22Rv1 (cell line): ENCODE measurements at regions not wholly inside any gene's neighbourhood (a gene's known extent, or its start where the extent isn't known, plus 50 kb on each side); places are given as distances from the start of the nearest gene placed in this dataset.

Source experiments
- H3K27ac ChIP-seq: fragments of 450-650 bp; 2 replicates; pipeline ENCODE4 v1.5.1; 2017
- ZFX ChIP-seq: fragments of 450-650 bp; IDR thresholded peaks from 2 replicates; pipeline ENCODE4 v1.6.1; 2017; ENCODE audit warnings: antibody characterized with exemption, borderline replicate concordance
- TF ChIP-seq, protein P1 (sequence below): fragments of 450-650 bp; IDR thresholded peaks from 2 replicates; pipeline ENCODE4 v1.5.1; 2017; ENCODE audit warnings: mild to moderate bottlenecking

DNA sequence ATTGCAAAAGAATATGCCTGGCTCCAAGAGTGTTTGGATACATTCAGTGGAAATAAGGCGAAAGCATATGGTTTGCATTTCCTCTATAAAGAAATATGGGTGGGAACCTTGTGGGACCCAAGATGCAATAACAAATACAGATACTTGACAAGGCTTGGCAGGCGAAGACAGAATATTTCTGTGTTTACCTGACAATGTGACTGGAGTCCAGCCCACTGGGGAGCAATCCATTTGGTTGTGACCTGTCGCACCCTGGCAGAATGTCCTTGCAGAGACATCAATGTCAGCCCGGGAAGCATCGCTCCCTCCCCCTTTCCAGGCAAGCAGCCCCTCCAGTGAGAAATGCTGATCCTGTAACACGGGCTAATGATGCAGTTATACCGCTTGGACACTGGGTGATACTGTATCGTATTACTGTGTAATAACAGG, 296.6 kb downstream of the MAF start:
- TF ChIP-seq ZFX: no peak
- TF ChIP-seq, protein P1, sequence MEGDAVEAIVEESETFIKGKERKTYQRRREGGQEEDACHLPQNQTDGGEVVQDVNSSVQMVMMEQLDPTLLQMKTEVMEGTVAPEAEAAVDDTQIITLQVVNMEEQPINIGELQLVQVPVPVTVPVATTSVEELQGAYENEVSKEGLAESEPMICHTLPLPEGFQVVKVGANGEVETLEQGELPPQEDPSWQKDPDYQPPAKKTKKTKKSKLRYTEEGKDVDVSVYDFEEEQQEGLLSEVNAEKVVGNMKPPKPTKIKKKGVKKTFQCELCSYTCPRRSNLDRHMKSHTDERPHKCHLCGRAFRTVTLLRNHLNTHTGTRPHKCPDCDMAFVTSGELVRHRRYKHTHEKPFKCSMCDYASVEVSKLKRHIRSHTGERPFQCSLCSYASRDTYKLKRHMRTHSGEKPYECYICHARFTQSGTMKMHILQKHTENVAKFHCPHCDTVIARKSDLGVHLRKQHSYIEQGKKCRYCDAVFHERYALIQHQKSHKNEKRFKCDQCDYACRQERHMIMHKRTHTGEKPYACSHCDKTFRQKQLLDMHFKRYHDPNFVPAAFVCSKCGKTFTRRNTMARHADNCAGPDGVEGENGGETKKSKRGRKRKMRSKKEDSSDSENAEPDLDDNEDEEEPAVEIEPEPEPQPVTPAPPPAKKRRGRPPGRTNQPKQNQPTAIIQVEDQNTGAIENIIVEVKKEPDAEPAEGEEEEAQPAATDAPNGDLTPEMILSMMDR: no peak

DNA sequence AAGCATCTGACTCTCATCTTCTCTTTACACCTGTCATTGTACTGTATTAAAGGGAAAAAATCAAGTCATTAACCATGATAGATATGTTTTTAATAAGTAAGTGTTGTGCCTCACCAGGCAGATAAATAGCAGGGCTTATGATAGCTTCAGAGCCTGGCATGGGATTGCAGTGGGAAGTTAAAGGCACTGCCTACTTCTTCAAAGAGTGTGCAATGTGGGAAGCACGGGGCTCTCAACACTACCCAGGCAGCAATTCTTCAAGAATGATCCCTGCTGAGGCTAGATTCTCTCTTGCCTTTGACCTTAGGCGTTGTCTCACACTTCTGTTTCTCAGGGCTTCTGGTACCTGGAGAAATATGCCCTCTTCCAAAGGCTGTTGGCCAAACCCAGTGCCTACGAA, 297.3 kb downstream of the MAF start:
- TF ChIP-seq, protein P1: no peak
- TF ChIP-seq ZFX: no peak
- H3K27ac ChIP-seq: no peak overlapping the region

More for the DNA sequence above, 296.6 kb downstream of the MAF start:
- H3K27ac ChIP-seq: no peak overlapping the region

DNA sequence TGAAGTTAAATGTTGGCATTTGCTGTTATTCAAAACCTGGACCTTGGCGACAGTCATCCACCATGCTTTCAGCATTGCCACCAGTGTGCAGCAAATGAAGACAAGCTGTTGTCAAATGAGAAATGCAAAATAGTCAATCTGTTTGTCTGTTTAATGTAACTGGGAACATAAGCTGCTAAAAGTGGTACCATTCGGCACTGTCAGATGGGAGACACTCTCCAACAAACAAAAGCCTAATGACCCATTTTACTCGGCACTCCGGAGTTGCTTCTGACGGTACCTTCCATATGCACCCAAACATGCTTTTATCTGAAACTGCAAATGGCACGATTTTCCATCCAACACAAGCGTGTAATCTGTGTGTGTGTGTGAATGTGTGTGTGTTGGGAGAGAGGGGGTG, 297.8 kb downstream of the MAF start:
- TF ChIP-seq ZFX: no peak
- TF ChIP-seq, protein P1: no peak
- no peak overlapping the region for H3K27ac ChIP-seq

DNA sequence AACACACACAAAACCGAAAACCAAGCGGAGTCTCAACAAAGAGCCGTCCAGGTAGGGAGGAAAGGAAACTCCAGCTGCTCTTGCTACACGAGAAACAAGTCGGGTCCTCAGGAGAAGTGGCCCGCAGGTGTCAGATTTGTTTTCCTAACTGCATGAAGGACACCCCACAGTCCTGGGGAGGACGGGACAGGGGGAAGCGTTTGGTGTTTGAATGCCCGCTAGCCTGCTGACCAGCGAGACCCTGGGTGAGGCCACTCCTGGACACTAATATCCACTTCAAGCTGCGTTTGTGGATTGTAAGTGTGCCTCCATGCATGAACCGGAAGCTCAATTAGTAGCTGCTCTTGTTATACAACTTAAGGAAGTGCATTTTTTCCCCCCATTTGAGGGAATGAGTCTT, 299.5 kb downstream of the MAF start:
- no peak overlapping the region for H3K27ac ChIP-seq
- TF ChIP-seq, protein P1: no peak
- TF ChIP-seq ZFX: no peak

GRCh38 chr16:79298894-79299799, 301.4 kb downstream of the MAF start:
- H3K27ac ChIP-seq: no peak overlapping the region

GRCh38 chr16:79298476-79298875, 302.1 kb downstream of the MAF start:
- TF ChIP-seq, protein P1: no peak
- no peak for TF ChIP-seq ZFX
- H3K27ac ChIP-seq: no peak overlapping the region

More at GRCh38 chr16:79298894-79299799, 301.4 kb downstream of the MAF start:
- TF ChIP-seq, protein P1: no peak
- no peak for TF ChIP-seq ZFX

DNA sequence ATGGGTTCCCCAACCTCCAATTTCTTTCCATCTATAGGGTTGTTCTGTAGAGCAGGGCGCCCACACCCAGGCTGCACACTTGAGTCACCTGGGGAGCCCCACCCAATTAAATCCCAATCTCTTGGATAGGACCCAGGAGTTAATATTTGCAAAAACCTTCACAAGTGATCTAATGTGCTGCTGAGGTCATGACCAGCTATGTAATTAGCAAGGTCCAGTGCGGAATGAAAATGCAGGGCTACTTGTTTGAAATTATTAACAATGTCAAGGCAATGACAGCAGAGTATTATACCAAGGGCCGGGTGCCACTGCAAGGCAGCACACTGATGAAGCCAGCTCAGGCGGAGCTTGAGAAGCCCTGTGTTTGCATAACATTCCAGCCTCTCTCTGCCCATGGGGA, 302.7 kb downstream of the MAF start:
- TF ChIP-seq, protein P1: no peak
- TF ChIP-seq ZFX: no peak
- no peak overlapping the region for H3K27ac ChIP-seq
